ENCODE measurements at regions not wholly inside any gene's neighbourhood (a gene's known extent, or its start where the extent isn't known, plus 50 kb on each side); places are given as distances from the start of the nearest gene placed in this dataset.

DNA sequence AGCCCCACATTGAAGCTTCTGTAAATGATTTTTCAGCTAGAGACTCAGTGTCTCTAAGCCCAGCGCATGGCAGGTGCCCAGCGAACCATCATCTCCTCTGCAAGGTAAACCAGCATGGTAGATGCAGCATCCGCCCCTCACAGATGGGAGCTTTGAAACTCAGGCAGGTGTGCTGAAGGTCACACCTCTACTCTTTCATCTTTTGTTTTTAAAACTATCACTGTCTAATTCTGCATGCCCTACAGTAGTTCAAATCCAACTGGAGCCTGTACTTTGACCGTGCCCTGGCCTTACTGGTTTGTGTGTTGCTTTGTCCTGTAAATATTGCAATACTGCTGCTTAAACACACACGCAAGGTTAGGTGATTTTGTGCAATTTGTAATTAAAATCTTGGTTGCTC lies 831.1 kb downstream of the GALR1 start:
- 90% methylated on average over 5 of the region's 5 CpGs for WGBS

DNA sequence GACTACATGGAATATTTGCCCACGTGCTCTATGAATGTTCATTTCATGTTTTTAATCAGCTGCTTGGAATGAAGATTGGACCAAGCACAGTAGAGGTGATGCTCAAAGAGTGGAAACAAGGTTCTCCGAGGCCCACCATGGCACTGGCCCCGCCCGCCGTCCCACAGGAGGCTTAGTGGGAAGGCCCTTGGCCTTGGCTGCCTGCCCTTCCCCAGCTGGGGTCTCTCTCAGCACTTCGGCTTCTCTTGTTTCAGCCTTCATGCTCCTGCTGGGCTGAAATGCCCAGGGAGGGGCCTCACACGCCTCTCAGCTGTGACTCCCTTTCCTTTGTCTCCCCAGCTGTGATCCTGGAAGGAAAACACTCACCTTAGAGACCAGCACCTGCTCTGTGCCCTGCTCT lies 833.2 kb downstream of the GALR1 start:
- Histone ChIP-seq H3K4me3 (ENCODE audit: insufficient read depth in 1 of 2, low read depth in 1 of 2, low read length in 2 of 2) (no peak overlapping the region), H3K4me1 (ENCODE audit: control insufficient read depth, insufficient read depth, low read depth, low read length) (no peaks in the 10 kb centered on the region), H3K4me2 (ENCODE audit: low read length, poor library complexity, severe bottlenecking) (no peak overlapping the region), H4K91ac (ENCODE audit: low read length) (no peak overlapping the region), H2BK12ac (ENCODE audit: low read length in 2 of 2) (no peak overlapping the region), H2BK5ac (ENCODE audit: low read depth, low read length, poor library complexity, severe bottlenecking) (no peak overlapping the region), H3K18ac (ENCODE audit: low read depth in 1 of 2, low read length in 2 of 2) (no peak overlapping the region), H3K36me3 (ENCODE audit: control insufficient read depth in 1 of 2, insufficient read depth in 2 of 2, low read depth in 1 of 2, low read length in 2 of 2) (no peaks in the 10 kb centered on the region), H3K27ac (ENCODE audit: low read length, poor library complexity, severe bottlenecking) (no peak overlapping the region), H2BK120ac (ENCODE audit: low read depth, low read length) (no peak overlapping the region), H2BK15ac (ENCODE audit: low read depth, poor library complexity, severe bottlenecking) (no peak overlapping the region), H3K27me3 (ENCODE audit: control insufficient read depth in 1 of 2, insufficient read depth in 1 of 2, low read length in 2 of 2) (no peaks in the 10 kb centered on the region), H3K4ac (ENCODE audit: low read depth in 1 of 2, low read length in 2 of 2) (no peak overlapping the region), H3K23ac (ENCODE audit: low read length in 2 of 2) (no peak overlapping the region), H2AK5ac (ENCODE audit: low read length, severe bottlenecking) (no peak overlapping the region), H2AFZ (ENCODE audit: low read depth, low read length) (no peak overlapping the region), H3K79me1 (replicated peaks; ENCODE audit: low read length, poor library complexity, severe bottlenecking) (no peaks in the 10 kb centered on the region), H3K9me3 (ENCODE audit: control insufficient read depth, low read length) (peaks cover 10% of the 10 kb centered on the region), H4K8ac (ENCODE audit: low read length) (no peak overlapping the region), H3K14ac (ENCODE audit: low read length in 2 of 2) (no peak overlapping the region), H3K9ac (ENCODE audit: low read length) (no peak overlapping the region)
- no peak for DNase-seq
- 76% methylated on average over 7 of the region's 7 CpGs for WGBS

More for the DNA sequence above, 831.1 kb downstream of the GALR1 start:
- peaks cover 10% of the 10 kb centered on the region for H3K9me3 ChIP-seq (ENCODE audit: control insufficient read depth, low read length)
- H2BK120ac ChIP-seq (ENCODE audit: low read depth, low read length) = no peak overlapping the region
- no peak overlapping the region for H2BK15ac ChIP-seq (ENCODE audit: low read depth, poor library complexity, severe bottlenecking)
- no peaks in the 10 kb centered on the region for H3K27me3 ChIP-seq (ENCODE audit: control insufficient read depth in 1 of 2, insufficient read depth in 1 of 2, low read length in 2 of 2)
- H3K14ac ChIP-seq (ENCODE audit: low read length in 2 of 2) = no peak overlapping the region
- no peak overlapping the region for H3K4ac ChIP-seq (ENCODE audit: low read depth in 1 of 2, low read length in 2 of 2)
- H3K4me2 ChIP-seq (ENCODE audit: low read length, poor library complexity, severe bottlenecking) = no peak overlapping the region
- H3K23ac ChIP-seq (ENCODE audit: low read length in 2 of 2) = no peak overlapping the region
- H3K27ac ChIP-seq (ENCODE audit: low read length, poor library complexity, severe bottlenecking) = no peak overlapping the region
- no peaks in the 10 kb centered on the region for H3K79me1 ChIP-seq (replicated peaks; ENCODE audit: low read length, poor library complexity, severe bottlenecking)
- H2BK12ac ChIP-seq (ENCODE audit: low read length in 2 of 2) = no peak overlapping the region
- no peak overlapping the region for H3K9ac ChIP-seq (ENCODE audit: low read length)
- H2AFZ ChIP-seq (ENCODE audit: low read depth, low read length) = no peak overlapping the region
- no peak overlapping the region for H4K8ac ChIP-seq (ENCODE audit: low read length)
- H3K4me1 ChIP-seq (ENCODE audit: control insufficient read depth, insufficient read depth, low read depth, low read length) = no peaks in the 10 kb centered on the region
- no peak for DNase-seq
- H3K36me3 ChIP-seq (ENCODE audit: control insufficient read depth in 1 of 2, insufficient read depth in 2 of 2, low read depth in 1 of 2, low read length in 2 of 2) = no peaks in the 10 kb centered on the region
- no peak overlapping the region for H3K4me3 ChIP-seq (ENCODE audit: insufficient read depth in 1 of 2, low read depth in 1 of 2, low read length in 2 of 2)
- H3K18ac ChIP-seq (ENCODE audit: low read depth in 1 of 2, low read length in 2 of 2) = no peak overlapping the region
- no peak overlapping the region for H4K91ac ChIP-seq (ENCODE audit: low read length)
- no peak overlapping the region for H2BK5ac ChIP-seq (ENCODE audit: low read depth, low read length, poor library complexity, severe bottlenecking)
- H2AK5ac ChIP-seq (ENCODE audit: low read length, severe bottlenecking) = no peak overlapping the region

DNA sequence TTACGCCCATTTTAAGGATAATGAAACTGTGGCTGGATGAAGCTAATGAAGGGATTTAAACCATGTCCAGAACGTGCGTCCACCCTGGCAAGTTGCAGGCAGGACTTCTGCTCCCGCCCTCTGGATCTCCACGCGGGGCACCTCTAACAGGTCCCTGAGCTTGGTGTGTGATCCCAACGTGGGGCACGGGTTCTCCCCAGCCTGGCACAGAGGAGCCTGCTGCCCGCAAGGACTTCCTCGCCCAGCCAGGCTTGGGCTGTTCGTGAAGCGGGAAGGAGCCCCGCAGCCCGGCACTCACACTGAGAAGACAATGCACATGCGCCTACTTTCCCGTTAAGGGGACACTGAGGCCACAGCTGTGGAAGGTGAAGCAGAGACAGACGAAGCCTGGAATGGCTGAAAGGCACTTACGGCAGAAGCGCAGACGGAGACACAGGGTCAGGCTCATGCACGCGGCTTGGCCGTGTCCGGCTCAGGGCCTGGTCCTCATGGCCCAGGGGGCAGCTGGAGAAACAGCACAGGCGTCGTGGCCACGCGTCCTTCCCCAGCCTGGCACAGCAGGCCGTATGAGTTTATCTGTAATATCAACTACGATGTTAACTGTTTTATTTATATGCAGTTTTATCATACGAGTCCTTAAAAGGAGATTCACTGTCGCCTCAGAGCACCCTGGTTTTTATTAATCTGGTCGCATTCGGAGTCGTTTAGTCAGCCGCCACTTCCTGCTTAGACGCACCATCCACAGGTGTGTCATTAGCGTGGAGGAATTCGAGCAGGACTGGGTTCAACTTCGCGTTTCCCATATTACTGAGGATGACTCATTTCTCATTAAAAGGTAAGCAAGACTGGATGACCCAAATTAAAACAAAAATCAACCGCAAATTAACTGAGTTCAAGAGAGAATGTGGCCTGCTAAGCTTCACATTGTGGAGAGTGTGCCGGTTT lies 835.9 kb downstream of the GALR1 start:
- no peak for DNase-seq
- Histone ChIP-seq H3K9me3 (ENCODE audit: control insufficient read depth, low read length) (peaks cover 10% of the 10 kb centered on the region), H4K8ac (ENCODE audit: low read length) (no peak overlapping the region), H3K9ac (ENCODE audit: low read length) (no peak overlapping the region), H3K4me1 (ENCODE audit: control insufficient read depth, insufficient read depth, low read depth, low read length) (no peaks in the 10 kb centered on the region), H3K4ac (ENCODE audit: low read depth in 1 of 2, low read length in 2 of 2) (no peak overlapping the region), H4K91ac (ENCODE audit: low read length) (no peak overlapping the region), H2BK120ac (ENCODE audit: low read depth, low read length) (no peak overlapping the region), H3K79me1 (replicated peaks; ENCODE audit: low read length, poor library complexity, severe bottlenecking) (no peaks in the 10 kb centered on the region), H2AK5ac (ENCODE audit: low read length, severe bottlenecking) (no peak overlapping the region), H3K23ac (ENCODE audit: low read length in 2 of 2) (no peak overlapping the region), H3K27me3 (ENCODE audit: control insufficient read depth in 1 of 2, insufficient read depth in 1 of 2, low read length in 2 of 2) (no peaks in the 10 kb centered on the region), H2BK15ac (ENCODE audit: low read depth, poor library complexity, severe bottlenecking) (no peak overlapping the region), H3K36me3 (ENCODE audit: control insufficient read depth in 1 of 2, insufficient read depth in 2 of 2, low read depth in 1 of 2, low read length in 2 of 2) (no peaks in the 10 kb centered on the region), H2BK5ac (ENCODE audit: low read depth, low read length, poor library complexity, severe bottlenecking) (no peak overlapping the region), H3K14ac (ENCODE audit: low read length in 2 of 2) (no peak overlapping the region), H3K4me3 (ENCODE audit: insufficient read depth in 1 of 2, low read depth in 1 of 2, low read length in 2 of 2) (no peak overlapping the region), H3K27ac (ENCODE audit: low read length, poor library complexity, severe bottlenecking) (no peak overlapping the region), H2AFZ (ENCODE audit: low read depth, low read length) (no peak overlapping the region), H3K4me2 (ENCODE audit: low read length, poor library complexity, severe bottlenecking) (no peak overlapping the region), H3K18ac (ENCODE audit: low read depth in 1 of 2, low read length in 2 of 2) (no peak overlapping the region), H2BK12ac (ENCODE audit: low read length in 2 of 2) (no peak overlapping the region)
- WGBS = 91% methylated on average over 41 of the region's 43 CpGs

DNA sequence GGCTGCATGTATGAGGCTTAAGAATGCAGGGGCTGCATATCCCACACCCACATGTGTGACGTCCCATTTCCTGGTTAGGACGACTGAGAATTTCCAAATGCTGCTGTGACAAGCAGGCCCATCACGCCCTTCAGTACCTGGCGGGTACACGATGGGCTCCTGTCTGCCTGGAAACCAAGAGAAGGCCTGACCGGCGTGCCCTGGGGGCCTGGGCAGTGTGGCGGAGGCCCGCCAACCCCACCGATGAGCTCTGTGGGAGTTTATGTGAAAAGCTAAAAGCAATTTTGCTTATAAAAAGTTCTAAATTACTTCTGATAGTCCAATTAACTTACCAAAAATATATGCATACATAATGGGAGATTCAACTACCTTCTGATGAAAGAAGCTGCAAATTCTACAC lies 837.3 kb downstream of the GALR1 start:
- H3K23ac ChIP-seq (ENCODE audit: low read length in 2 of 2) = no peak overlapping the region
- no peak overlapping the region for H2BK12ac ChIP-seq (ENCODE audit: low read length in 2 of 2)
- H3K27ac ChIP-seq (ENCODE audit: low read length, poor library complexity, severe bottlenecking) = no peak overlapping the region
- no peak overlapping the region for H4K8ac ChIP-seq (ENCODE audit: low read length)
- H3K18ac ChIP-seq (ENCODE audit: low read depth in 1 of 2, low read length in 2 of 2) = no peak overlapping the region
- no peak overlapping the region for H3K9ac ChIP-seq (ENCODE audit: low read length)
- H2AK5ac ChIP-seq (ENCODE audit: low read length, severe bottlenecking) = no peak overlapping the region
- 82% methylated on average over 5 of the region's 10 CpGs for WGBS
- H3K14ac ChIP-seq (ENCODE audit: low read length in 2 of 2) = no peak overlapping the region
- H3K4me3 ChIP-seq (ENCODE audit: insufficient read depth in 1 of 2, low read depth in 1 of 2, low read length in 2 of 2) = no peak overlapping the region
- H3K9me3 ChIP-seq (ENCODE audit: control insufficient read depth, low read length) = peaks cover 10% of the 10 kb centered on the region
- H4K91ac ChIP-seq (ENCODE audit: low read length) = no peak overlapping the region
- no peaks in the 10 kb centered on the region for H3K79me1 ChIP-seq (replicated peaks; ENCODE audit: low read length, poor library complexity, severe bottlenecking)
- no peak overlapping the region for H3K4me2 ChIP-seq (ENCODE audit: low read length, poor library complexity, severe bottlenecking)
- no peak overlapping the region for H2BK5ac ChIP-seq (ENCODE audit: low read depth, low read length, poor library complexity, severe bottlenecking)
- H2AFZ ChIP-seq (ENCODE audit: low read depth, low read length) = no peak overlapping the region
- no peak overlapping the region for H2BK15ac ChIP-seq (ENCODE audit: low read depth, poor library complexity, severe bottlenecking)
- no peaks in the 10 kb centered on the region for H3K27me3 ChIP-seq (ENCODE audit: control insufficient read depth in 1 of 2, insufficient read depth in 1 of 2, low read length in 2 of 2)
- H2BK120ac ChIP-seq (ENCODE audit: low read depth, low read length) = no peak overlapping the region
- DNase-seq = no peak
- no peaks in the 10 kb centered on the region for H3K4me1 ChIP-seq (ENCODE audit: control insufficient read depth, insufficient read depth, low read depth, low read length)
- H3K36me3 ChIP-seq (ENCODE audit: control insufficient read depth in 1 of 2, insufficient read depth in 2 of 2, low read depth in 1 of 2, low read length in 2 of 2) = no peaks in the 10 kb centered on the region
- H3K4ac ChIP-seq (ENCODE audit: low read depth in 1 of 2, low read length in 2 of 2) = no peak overlapping the region

Measured in mesenchymal stem cell (in vitro differentiated cells and primary cell).